ENCODE measurements at regions not wholly inside any gene's neighbourhood (a gene's known extent, or its start where the extent isn't known, plus 50 kb on each side); places are given as distances from the start of the nearest gene placed in this dataset.

GRCh38 chr6:80548532-80548931, 442.1 kb downstream of the BCKDHB start:
- TF ChIP-seq KDM1A (IDR thresholded peaks at IDR 0.05; ENCODE audit: borderline replicate concordance, low read length) (no peak), POLR2A (IDR thresholded peaks at IDR 0.05; ENCODE audit: control extremely low read depth in 1 of 2, low read depth in 2 of 2, low read length in 2 of 2) (no peak), CTCF (IDR thresholded peaks at IDR 0.05; ENCODE audit: control extremely low read depth in 1 of 3, insufficient read depth in 1 of 3, low read depth in 1 of 3, low read length in 3 of 3) (no peak), JUND (IDR thresholded peaks at IDR 0.05; ENCODE audit: low read length) (no peak), EGR1 (IDR thresholded peaks at IDR 0.05; ENCODE audit: borderline replicate concordance, low read depth, low read length) (no peak), JUN (IDR thresholded peaks at IDR 0.05; ENCODE audit: low read depth, low read length) (no peak), ASH2L (IDR thresholded peaks at IDR 0.05; ENCODE audit: low read length) (no peak), KDM5A (IDR thresholded peaks at IDR 0.05; ENCODE audit: low read length) (no peak), HDAC6 (IDR thresholded peaks at IDR 0.05; ENCODE audit: low read depth, low read length) (no peak), EZH2 (IDR thresholded peaks at IDR 0.05; ENCODE audit: low read depth, low read length, severe bottlenecking) (no peak), YY1 (IDR thresholded peaks at IDR 0.05; ENCODE audit: low read depth, low read length) (no peak)

Data from H1 (cell line).